ENCODE measurements at regions not wholly inside any gene's neighbourhood (a gene's known extent, or its start where the extent isn't known, plus 50 kb on each side); places are given as distances from the start of the nearest gene placed in this dataset.

GRCh38 chr4:35463251-35463952, 780.9 kb downstream of the ARAP2 start:
- DNase-seq = no peak

GRCh38 chr4:35464964-35465528, 779.3 kb downstream of the ARAP2 start:
- no peak for DNase-seq

GRCh38 chr4:35491093-35491492, 753.2 kb downstream of the ARAP2 start:
- no peak for DNase-seq

- DNase-seq = no peak
These were observed 750.3 kb downstream of the ARAP2 start for GRCh38 chr4:35493977-35494376.

- no peak for DNase-seq
These were observed 749.4 kb downstream of the ARAP2 start for GRCh38 chr4:35494955-35495354.

- DNase-seq = no peak
These were observed 743.5 kb downstream of the ARAP2 start for GRCh38 chr4:35500812-35501211.

GRCh38 chr4:35503435-35503834, 740.9 kb downstream of the ARAP2 start:
- DNase-seq = no peak

- DNase-seq = no peak
These were observed 738.2 kb downstream of the ARAP2 start for GRCh38 chr4:35506161-35506560.

- DNase-seq = no peak
These were observed 732.5 kb downstream of the ARAP2 start for GRCh38 chr4:35511851-35512250.

GRCh38 chr4:35516102-35516501, 728.2 kb downstream of the ARAP2 start:
- DNase-seq = no peak

- no peak for DNase-seq
These were observed 724.3 kb downstream of the ARAP2 start for GRCh38 chr4:35520059-35520458.

- DNase-seq = no peak
These were observed 722.6 kb downstream of the ARAP2 start for GRCh38 chr4:35521682-35522081.

- no peak for DNase-seq
These were observed 718.9 kb downstream of the ARAP2 start for GRCh38 chr4:35525192-35525978.

GRCh38 chr4:35526456-35526855, 717.9 kb downstream of the ARAP2 start:
- no peak for DNase-seq

- DNase-seq = no peak
These were observed 709.4 kb downstream of the ARAP2 start for GRCh38 chr4:35534962-35535361.

GRCh38 chr4:35538807-35539206, 705.5 kb downstream of the ARAP2 start:
- DNase-seq = no peak

- DNase-seq = no peak
These were observed 704.8 kb downstream of the ARAP2 start for GRCh38 chr4:35539404-35540055.

- no peak for DNase-seq
These were observed 703.0 kb downstream of the ARAP2 start for GRCh38 chr4:35541146-35541887.

GRCh38 chr4:35541888-35542213, 702.5 kb downstream of the ARAP2 start:
- DNase-seq = no peak

- DNase-seq = no peak
These were observed 695.4 kb downstream of the ARAP2 start for GRCh38 chr4:35548921-35549320.

- no peak for DNase-seq
These were observed 687.9 kb downstream of the ARAP2 start for GRCh38 chr4:35556387-35556786.

GRCh38 chr4:35559559-35560365, 684.6 kb downstream of the ARAP2 start:
- DNase-seq = no peak

Data from NCI-H1436 treated with DMSO at 0.1 percent for 48 hours (cell line).